ENCODE measurements at regions not wholly inside any gene's neighbourhood (a gene's known extent, or its start where the extent isn't known, plus 50 kb on each side); places are given as distances from the start of the nearest gene placed in this dataset.

GRCh38 chr11:71135112-71135511, 117.3 kb downstream of the SHANK2 start:
- TF ChIP-seq POLR2A (IDR thresholded peaks at IDR 0.05; ENCODE audit: low read depth, low read length) = no peak
- no peak for TF ChIP-seq POLR2AphosphoS5 (IDR thresholded peaks at IDR 0.05; ENCODE audit: low read depth, low read length)
- no peak for TF ChIP-seq PAX5 (IDR thresholded peaks at IDR 0.05; ENCODE audit: insufficient read depth, low read length, severe bottlenecking)

Measured in GM12891 (cell line).